ENCODE measurements at regions not wholly inside any gene's neighbourhood (a gene's known extent, or its start where the extent isn't known, plus 50 kb on each side); places are given as distances from the start of the nearest gene placed in this dataset.

- peak; percentile 10 for DNase-seq
These were observed 179.7 kb upstream of the RASGEF1B start for GRCh38 chr4:81651243-81651899.

GRCh38 chr4:81650606-81651242, 179.0 kb upstream of the RASGEF1B start:
- DNase-seq, result no peak

GRCh38 chr4:81648576-81649275, 177.0 kb upstream of the RASGEF1B start:
- peak; percentile 30 for DNase-seq

- DNase-seq, result no peak
These were observed 175.7 kb upstream of the RASGEF1B start for GRCh38 chr4:81647388-81647787.

GRCh38 chr4:81642543-81642942, 170.8 kb upstream of the RASGEF1B start:
- DNase-seq, result no peak

- no peak for DNase-seq
These were observed 167.5 kb upstream of the RASGEF1B start for GRCh38 chr4:81639248-81639647.

GRCh38 chr4:81638698-81639097, 167.0 kb upstream of the RASGEF1B start:
- no peak for DNase-seq

- DNase-seq, result peak; percentile 24
These were observed 164.0 kb upstream of the RASGEF1B start for GRCh38 chr4:81635739-81636138.

- DNase-seq, result no peak
These were observed 163.3 kb upstream of the RASGEF1B start for GRCh38 chr4:81634766-81635549.

- DNase-seq, result no peak
These were observed 162.5 kb upstream of the RASGEF1B start for GRCh38 chr4:81634165-81634564.

GRCh38 chr4:81632581-81633299, 161.0 kb upstream of the RASGEF1B start:
- DNase-seq, result no peak

GRCh38 chr4:81631958-81632441, 160.3 kb upstream of the RASGEF1B start:
- DNase-seq, result no peak

GRCh38 chr4:81629366-81629765, 157.7 kb upstream of the RASGEF1B start:
- no peak for DNase-seq

GRCh38 chr4:81628489-81628888, 156.8 kb upstream of the RASGEF1B start:
- no peak for DNase-seq

- no peak for DNase-seq
These were observed 155.9 kb upstream of the RASGEF1B start for GRCh38 chr4:81627590-81627989.

GRCh38 chr4:81626851-81627250, 155.1 kb upstream of the RASGEF1B start:
- DNase-seq, result no peak

GRCh38 chr4:81625422-81626417, 154.0 kb upstream of the RASGEF1B start:
- no peak for DNase-seq

GRCh38 chr4:81623434-81623833, 151.7 kb upstream of the RASGEF1B start:
- DNase-seq, result no peak

- no peak for DNase-seq
These were observed 150.9 kb upstream of the RASGEF1B start for GRCh38 chr4:81622474-81623184.

GRCh38 chr4:81622028-81622427, 150.3 kb upstream of the RASGEF1B start:
- no peak for DNase-seq

- DNase-seq, result no peak
These were observed 149.8 kb upstream of the RASGEF1B start for GRCh38 chr4:81621490-81621889.

Data from hematopoietic multipotent progenitor cell treated with erythropoietin and hydrocortisone succinate and interleukin-3 and kit ligand, for 6 days (in vitro differentiated cells).